SU-DHL-6 (cell line): ENCODE measurements at regions not wholly inside any gene's neighbourhood (a gene's known extent, or its start where the extent isn't known, plus 50 kb on each side); places are given as distances from the start of the nearest gene placed in this dataset.

ENCODE experiments used
- CTCF ChIP-seq: fragments of 200-600 bp; sonication (generic); IDR thresholded peaks from one replicate; pipeline ENCODE4 v1.5.1; 2017; ENCODE audit warnings: antibody characterized with exemption, mild to moderate bottlenecking, low read length, moderate library complexity; ENCODE audit not compliant: insufficient read depth, poor library complexity, severe bottlenecking
- EZH2phosphoT487 ChIP-seq: fragments of 200-600 bp; sonication (generic), shearing (Covaris generic); conservative IDR thresholded peaks from 2 replicates; pipeline ENCODE4 v1.6.1; 2018; ENCODE audit warnings: mild to moderate bottlenecking, antibody characterized with exemption, low read length, moderate library complexity, mixed read lengths

- no peak for TF ChIP-seq CTCF
- TF ChIP-seq EZH2phosphoT487, result no peak
Measured at GRCh38 chr14:30484201-30484600, 74.8 kb upstream of the G2E3 start.
